ENCODE measurements at regions not wholly inside any gene's neighbourhood (a gene's known extent, or its start where the extent isn't known, plus 50 kb on each side); places are given as distances from the start of the nearest gene placed in this dataset.
A peak's percentile ranks its signal among the peaks of the same experiment; 100 is the strongest.
"Not testable (repeated sequence)": the region's sequence is repeated elsewhere in the genome, so short reads cannot be mapped to it uniquely, and the experiment has no call there.

DNA sequence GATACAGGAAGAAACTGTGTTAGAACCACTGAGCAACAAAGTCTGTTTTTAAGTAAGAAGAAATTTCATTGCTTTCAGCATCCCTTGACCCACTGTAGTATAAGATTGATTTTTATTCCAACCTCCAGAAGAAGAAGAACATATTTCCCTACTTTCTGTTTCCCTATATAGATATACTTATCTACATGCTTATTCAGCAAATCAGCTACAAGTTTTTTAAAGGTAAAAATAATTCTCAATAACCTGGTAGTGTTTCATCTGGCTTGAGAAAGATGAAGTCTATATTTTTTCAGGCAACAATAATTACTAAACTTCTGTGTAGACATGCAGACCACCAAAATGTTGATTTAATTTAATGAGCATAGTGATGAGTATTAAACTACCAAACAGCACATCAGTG is 201.0 kb downstream of the OSTF1 start:
- no peak for DNase-seq

DNA sequence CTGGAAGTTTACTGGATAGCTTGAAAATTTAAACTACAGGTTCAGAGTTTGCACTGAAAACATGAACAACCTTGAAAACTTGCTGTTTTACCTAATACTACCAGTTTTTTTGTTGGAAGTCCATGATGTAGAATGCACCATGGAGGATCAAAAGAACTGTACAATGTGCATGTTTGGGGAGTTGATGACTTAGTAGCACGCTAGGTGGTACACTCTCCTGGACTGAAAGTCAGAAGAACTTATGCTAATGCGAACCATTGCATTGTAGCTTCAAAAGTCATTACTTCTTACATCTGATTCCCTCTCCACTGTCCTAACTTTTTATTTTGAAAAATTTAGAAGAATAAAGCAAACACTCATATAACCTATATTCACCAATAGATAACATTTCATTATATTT is 211.0 kb downstream of the OSTF1 start:
- no peak for DNase-seq

DNA sequence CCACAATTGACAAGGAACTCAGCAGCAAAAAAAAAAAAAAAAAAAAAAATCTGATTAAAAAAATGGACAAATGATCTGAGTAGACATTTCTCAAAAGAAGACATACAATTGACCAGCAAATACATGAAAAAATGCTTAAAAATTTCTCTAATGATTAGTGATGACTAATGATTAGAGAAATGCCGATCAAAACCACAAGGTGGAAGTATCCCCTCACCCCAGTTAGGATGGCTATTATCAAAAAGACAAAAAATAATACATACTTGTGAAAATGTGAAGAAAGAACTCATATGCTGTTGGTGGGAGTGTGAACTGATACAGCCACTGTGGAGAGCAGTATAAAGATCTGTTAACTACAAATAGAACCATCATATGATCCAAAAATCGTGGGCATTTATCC is 245.3 kb downstream of the OSTF1 start:
- no peak for DNase-seq

DNA sequence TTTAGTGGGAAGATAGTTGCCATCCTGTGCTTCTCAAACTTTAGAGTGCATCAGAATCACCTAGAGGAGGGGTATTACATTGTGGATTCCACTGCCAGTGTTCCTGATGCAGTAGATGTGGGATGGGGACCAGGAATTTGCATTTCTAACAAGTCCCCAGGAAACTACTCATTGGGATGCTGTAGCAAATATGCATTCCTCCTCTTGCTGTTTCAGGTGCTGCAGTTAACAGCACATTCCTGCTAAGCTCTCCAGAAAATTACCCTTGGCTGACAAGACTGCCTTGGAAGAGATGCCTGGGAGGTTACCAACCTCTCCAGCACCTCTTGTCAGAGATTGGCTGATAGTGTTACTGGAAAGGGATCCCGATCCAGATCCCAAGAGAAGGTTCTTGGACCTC is 270.5 kb downstream of the OSTF1 start:
- DNase-seq, result no peak

DNA sequence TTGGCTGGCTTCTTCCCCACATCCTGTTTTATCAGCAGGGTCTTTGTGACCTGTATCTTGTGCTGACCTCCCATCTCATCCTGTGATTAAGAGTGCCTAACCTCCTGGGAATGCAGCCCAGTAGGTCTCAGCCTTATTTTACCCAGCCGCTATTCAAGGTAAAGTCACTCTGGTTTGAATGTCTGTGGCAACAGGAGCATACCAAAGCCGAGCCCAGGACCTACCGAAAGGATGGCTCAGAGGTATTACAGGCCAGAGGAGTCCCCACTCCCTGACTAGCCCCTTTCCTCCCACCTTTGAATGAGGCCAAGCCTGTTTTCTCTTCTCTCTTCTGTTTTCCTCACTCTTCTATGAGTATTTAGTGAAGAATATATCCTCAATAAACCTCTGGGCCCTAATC is 271.3 kb downstream of the OSTF1 start:
- DNase-seq, result no peak

DNA sequence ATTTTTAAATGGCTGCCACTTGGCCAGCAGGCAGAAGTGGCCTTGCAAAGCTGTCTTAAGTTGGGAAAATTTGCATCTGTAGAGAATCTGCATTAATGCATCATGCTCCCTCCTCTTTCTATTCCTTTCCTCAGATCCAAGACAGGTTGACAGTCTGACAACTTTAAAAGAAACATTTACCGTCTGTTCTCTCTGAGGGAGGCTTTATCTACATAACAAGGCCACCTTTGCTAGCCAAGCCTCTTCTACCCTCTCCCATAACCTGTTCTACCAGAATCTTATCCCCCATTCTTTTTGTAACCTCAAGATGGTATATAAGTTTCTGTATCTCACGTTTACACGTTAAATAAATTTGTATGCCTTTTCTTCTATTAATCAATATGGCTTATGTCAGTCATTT is 271.9 kb downstream of the OSTF1 start:
- no peak for DNase-seq

DNA sequence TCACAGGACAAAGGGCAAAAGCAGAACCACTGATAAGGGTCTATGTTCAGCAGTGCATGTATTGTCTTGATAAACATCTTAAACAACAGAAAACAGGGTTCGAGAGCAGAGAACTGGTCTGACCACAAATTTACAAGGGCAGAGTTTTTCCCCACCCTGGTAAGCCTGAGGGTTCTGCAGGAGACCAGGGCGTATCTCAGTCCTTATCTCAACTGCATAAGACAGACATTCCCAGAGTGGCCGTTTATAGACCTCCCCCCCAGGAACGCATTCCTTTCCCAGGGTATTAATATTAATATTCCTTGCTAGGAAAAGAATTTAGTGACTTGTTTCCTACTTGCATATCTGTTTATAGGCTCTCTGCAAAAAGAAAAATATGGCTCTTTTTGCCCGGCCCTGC is 274.1 kb downstream of the OSTF1 start:
- DNase-seq, result not testable (repeated sequence)

DNA sequence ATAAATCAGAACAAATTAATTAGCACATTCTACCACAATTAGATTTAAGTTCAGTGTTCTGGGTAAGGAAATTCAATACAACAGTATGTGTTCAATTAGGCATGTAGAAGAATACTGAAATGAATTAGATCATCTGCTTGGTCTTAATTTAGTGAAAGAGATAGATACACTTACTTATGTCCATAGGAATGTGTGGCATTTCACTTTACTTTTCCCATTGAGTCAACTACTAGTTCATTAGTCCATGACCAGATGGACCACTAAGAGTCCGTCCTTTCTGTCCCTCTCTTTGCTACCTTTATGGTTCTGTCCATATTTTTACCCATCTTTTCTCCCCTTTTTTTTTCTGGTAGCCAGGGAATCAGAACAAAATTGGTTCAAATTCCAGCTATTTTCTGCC is 276.9 kb downstream of the OSTF1 start:
- DNase-seq, result no peak

DNA sequence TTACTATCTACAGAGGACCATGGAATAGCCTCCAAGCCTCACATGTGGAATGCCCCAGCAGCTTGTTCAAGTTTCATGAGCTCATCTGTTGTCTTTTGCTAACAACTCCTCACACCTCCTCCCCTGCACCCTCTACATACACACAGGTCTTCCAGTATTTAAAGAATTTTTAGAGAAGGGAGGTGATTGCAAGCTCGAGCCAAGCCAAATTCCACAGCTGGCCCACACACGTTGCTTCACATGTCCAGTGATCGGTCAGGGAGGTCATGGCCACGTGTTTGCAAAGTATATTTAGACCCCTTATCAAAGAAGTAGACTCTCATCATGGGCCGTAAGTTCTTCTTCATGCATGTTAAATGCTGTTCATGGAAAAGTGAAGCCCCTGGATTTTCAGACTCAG is 281.7 kb downstream of the OSTF1 start:
- DNase-seq, result no peak

DNA sequence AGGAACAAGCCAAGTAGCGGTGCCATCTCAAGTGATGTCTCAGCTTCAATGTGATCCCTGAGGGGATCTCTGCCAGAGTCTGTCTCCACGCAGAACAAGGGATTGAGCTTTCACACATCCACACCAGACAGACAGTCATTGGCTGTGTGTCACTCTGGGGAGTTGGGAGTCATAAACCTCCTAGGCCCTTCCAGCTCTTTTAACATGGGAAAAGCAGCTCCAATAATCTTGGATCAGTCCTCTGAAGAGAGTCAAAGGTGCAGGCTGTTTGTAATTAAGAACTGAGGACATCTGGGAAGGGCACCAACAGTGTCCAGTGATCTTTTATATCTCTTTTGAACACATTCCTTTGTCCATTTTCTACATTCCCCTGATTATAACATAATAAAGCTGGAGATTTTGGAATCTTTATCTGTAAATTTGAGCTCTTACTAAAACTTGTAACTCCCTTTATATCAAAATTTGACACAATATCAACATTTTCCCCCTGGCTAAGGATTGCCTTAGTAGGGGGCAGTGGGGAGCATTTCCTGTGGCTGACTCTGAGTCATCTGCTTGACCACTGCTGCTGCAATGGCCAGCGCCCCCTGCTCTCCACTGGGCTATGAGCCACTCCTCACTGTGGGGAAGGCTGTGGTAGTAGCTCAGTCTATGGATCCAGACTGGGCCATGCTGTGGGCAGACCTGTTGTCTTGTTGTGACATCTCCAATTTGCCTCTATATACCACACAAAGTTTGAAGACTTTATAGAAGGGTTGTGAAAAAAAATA is 284.4 kb downstream of the OSTF1 start:
- no peak for DNase-seq

DNA sequence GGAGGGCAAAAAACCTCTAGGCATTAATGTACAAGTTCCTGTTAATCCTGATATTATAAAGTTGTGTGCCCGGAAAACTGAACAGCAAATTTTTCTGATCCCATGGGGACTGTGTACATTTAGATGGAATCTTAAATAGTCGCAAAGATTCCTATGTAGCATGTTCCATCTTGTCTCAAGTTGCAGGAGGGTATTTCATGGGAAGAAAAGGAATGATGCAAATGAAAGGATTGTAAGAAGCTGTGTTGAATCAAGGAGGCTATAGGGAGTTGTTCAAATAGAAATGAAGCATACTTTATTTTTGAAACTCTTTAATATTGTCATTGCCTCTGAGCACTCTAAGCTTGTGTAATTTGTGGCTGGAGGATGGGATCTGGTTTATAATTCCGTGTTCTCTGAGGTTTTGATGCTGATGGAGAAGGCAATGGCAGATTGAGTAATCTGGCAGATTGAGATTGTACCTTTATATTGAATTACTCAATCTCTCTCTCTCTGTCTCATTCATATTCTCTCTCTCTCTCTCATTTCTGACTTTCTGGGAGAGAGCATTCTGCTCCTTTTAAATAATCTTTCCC is 288.5 kb downstream of the OSTF1 start:
- no peak for DNase-seq

DNA sequence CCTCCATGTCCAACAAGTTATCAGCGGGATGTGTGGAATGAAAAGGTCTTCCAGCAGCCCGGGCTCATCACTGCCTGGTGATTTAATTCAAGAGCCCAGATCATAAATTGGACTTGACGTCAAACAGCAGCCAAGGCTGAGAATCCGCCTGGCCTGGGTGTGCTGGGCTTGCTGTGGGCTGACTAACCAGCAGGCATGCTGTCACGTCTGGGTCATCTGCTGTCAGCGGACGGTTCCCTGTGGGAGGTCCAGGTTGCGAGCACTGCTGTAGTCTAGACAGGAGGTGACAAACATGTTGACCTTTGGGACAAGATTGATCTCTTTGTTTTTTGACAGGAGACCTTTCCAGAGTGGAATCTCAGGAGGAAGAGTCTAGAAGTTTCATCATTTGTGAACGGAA is 289.7 kb downstream of the OSTF1 start:
- no peak for DNase-seq

DNA sequence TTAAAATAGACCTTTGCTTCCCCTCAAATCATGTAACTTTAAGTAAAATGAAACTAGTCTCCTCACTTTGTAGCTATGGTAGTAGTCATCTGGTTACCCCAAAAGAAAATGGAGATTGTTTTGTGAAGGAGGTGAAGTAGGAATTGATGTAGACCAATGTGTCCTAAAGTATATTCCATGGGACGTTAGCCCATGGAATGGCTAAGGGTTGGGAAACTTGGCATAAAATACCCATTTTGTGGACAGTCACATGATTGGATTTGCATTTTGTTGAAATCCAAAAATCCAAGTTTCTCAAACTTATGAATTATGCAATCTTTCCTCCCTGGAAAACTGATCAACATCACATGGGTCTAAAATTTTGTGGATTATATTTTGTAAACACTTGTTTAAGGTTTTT is 290.6 kb downstream of the OSTF1 start:
- no peak for DNase-seq

DNA sequence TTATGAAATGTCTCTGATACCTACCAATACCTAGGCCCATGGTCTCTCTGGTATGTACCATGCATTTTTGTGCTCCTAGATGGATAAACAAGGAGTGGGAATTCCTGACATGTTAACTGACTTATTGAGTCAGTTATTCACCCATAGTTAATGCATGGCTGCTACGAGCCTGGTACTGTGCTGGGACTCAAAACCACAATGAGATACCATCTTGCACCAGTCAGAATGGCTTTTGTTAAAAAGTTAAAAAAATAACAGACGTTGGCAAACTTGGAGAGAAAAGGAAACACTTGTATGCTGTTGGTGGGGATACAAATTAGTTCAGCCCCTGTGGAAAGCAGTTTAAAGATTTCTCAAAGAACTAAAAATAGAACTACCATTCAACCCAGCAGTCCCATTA is 293.8 kb downstream of the OSTF1 start:
- no peak for DNase-seq

DNA sequence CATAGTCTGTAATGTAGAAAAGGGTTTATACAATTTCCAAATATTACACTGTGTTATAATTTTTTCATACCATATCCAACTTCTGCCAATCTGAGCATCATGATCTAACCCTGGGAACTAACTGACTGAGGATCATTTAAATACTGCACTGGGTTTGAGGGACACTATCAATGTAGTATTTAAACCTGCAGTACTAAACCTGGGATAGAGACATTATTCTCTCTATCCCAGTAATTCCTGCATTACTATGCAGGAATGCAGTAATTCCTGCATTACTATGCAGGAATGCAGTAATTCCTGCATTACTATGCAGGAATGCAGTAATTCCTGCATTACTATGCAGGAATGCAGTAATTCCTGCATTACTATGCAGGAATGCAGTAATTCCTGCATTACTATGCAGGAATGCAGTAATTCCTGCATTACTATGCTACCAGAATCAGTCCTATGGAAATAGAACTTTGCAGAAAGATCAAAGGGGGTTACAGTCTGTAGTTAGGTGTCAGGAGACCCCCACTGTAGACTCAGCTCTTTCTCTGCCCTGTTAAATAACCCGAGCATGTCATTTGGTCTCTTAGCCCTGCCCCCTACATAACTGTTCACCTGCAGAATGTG is 295.2 kb downstream of the OSTF1 start:
- not testable (repeated sequence) for DNase-seq

DNA sequence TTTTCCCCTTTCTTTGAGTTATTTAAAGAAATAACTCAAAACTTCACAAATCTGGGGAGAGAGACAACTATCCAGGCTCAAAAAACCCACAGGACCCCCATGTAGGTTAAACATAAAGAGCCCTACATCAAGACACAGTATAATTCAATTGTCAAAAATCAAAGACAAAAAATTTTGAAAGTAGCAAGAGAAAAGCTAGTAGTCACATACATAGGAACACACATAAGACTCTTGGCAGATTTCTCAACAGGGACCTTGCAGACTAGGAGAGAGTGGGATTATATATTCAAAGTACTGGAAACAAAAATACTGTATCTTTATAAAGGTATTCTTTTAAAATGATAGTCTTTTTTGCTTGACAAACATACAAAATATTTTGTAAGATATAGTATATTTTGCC is 296.9 kb downstream of the OSTF1 start:
- DNase-seq, result no peak

DNA sequence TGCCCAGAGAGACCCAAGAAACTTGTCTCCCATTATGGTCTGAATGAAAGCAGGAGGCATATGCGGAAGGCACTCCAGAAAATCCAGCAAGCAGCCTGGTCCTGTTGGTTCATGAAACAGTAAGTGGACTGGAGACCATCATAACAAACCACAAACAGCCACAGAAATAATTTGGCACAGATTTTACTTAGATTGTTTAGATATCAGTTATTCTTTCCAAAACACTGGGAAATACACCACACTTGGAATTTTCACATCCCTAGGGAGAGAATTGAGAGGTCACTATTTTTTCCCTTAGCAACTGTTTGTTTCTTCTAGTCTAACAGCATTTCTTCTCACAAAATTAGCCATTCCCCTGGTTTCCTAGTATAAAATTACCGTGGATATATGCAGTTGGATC is 300.8 kb downstream of the OSTF1 start:
- DNase-seq, result no peak

DNA sequence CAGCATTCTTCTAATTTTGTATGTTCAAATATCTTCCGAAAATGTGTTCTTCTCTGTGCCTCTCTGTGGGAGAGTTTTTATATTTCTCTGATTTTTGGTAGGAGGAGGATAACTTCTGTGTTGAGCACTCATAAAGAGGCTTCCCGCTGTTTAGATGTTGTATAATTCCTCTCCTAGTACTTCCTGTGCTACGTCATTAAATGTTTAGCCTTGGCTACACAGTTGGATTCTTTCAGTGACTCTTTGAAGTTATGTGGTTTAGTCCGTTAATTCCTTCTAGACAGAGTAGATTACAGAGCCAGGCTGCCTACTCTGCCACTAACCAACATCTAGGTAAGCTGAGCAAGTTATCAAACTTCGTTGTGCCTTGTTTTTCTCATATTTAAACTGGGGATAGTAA is 302.6 kb downstream of the OSTF1 start:
- DNase-seq, result no peak

DNA sequence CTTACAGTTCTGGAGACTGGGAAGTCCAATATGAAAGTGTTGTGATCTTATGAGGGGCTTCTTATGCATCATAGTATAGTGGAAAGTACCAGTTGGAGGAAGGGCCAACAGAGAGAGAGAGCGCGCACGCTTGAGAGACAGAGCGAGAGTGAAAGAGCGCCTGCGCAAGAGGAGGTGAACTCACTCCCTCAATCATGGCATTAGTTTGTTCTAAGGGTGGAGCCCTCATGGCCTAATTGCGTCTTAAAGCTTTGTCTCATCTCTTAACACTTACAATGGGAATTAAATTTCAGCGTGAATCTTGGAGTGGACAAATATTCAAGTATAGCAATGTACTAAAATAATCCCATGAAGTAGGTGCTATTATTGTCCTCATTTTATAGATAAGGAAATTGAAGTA is 303.2 kb downstream of the OSTF1 start:
- DNase-seq, result no peak

DNA sequence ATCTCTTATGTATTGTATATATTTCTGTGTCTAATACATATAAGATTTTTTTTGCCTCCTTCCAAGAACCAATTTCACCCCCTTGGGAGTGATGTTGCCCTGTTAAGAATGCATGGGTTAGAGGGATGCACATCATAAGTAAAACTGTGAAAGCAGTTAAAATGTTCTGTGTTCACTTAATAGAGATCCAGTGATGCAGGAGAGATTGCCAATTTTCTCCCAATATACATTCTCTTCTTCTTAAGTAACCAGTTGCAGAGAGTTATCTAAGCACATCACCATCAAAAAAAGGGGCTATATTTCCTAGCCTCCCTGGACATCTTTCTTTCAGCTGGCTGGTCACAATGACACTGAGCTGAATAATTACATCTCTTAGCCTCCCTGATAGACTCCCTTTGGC is 307.0 kb downstream of the OSTF1 start:
- no peak for DNase-seq

DNA sequence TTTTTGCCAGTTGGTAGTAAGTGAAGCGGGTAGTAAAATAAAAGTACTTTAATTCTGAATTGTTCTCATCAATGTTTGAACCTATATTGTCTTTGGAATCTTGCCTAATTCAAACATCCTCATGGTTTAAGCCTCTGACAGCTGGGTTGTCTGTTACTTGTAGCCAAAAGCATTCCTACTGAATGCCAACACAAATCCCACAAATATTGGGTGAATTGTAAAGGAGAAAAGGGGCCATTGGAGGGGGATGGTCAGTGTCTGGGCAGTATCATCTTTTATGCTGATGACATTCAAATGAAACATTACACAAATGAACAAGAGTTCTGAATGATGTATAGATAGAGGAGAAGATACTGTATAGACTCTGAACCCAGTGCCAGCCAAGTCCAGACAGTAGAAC is 309.5 kb downstream of the OSTF1 start:
- no peak for DNase-seq

DNA sequence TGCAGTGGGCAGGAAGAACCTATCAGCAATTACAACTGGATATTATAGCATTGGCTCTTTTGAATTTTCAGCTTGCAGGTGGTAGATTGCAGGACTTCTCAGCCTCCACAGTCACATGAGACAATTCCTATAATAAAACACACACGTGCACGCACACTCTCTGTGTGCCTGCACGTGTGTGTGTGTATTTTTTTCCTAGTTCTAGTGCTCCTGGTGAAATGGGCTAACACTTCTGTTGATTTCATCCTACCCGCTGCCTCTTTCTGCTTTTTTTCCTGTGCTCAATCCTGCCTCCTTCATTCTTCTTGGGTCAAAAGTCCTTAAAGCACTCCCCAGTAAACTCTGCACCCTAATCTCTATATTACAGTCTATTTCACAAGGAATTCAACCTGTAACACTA is 320.1 kb downstream of the OSTF1 start:
- DNase-seq, result no peak

DNA sequence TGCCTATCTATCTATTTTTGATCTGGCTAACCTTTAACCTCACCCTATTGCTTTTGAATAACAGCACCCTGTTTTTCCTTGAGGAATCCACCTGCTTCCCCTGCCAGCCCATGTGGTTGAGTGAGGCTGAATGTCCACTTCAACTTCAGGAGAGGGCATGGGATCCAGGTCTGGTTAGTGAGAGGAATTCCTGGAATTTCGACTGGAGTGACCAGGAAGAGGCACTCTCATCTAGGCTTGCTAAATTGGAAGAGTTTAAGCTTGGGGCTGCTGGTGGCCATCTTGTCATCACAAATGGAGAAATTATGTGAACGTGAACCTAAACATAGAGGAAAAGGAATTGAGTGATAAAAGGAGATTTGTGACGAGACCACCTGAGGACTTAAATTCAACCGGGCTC is 322.1 kb downstream of the OSTF1 start:
- DNase-seq, result no peak

DNA sequence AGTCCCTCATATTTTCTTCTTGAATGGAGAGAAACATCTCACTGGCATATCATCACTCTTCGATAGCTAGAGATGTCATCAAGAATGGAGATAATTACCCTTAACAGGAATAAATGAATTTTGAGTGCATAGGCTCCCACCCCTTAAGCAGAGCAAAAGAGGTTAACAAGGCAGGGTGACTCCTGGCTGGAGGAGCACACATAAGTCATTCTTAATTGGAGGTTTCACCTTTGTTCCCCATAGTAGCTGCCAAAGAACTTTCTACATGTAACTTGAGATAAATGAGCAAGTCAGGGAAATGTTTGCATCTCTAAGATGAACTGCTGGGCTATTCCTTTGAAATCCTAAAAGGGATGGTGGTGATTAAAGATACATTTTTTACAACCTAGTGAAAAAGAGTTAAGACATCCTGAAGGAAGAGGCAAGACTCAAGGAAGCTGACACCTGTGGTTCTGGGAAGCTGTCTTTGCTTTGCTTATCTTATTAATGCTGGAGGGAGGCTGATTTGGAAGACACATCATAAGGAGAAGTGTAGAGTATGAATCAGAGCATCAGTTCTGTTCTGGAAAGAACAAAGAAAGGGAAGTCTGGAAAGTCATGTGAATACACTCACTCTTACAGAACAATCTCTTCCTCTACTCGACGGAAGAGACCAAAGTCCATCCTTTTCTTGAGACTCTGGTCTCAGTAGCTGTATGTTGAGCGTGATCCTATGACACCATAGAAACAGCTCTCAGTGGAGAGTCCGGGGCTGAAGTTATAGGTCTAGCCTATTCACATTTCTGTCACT is 326.3 kb downstream of the OSTF1 start:
- peak; percentile 1 for DNase-seq
